ACHN (cell line): ENCODE measurements at regions not wholly inside any gene's neighbourhood (a gene's known extent, or its start where the extent isn't known, plus 50 kb on each side); places are given as distances from the start of the nearest gene placed in this dataset.
"Not testable (repeated sequence)": the region's sequence is repeated elsewhere in the genome, so short reads cannot be mapped to it uniquely, and the experiment has no call there.

ENCODE experiments used
- DNase-seq: peaks from one replicate; pipeline ENCODE4 v3.0.0-alpha.2; 2015
- in situ Hi-C: cut with HindIII; loops from 2 replicates; pipeline ENCODE4 v1.10.0; 2017; ENCODE audit warnings: low sequenced_read_pairs, low pct_ligation_motif_present, low pct_unique_long_range_greater_than_20kb

GRCh38 chr1:46878173-46878782, 63.0 kb downstream of the CYP4A11 start:
- in situ Hi-C loops = not testable (repeated sequence)
- DNase-seq = peak; percentile 26

DNA sequence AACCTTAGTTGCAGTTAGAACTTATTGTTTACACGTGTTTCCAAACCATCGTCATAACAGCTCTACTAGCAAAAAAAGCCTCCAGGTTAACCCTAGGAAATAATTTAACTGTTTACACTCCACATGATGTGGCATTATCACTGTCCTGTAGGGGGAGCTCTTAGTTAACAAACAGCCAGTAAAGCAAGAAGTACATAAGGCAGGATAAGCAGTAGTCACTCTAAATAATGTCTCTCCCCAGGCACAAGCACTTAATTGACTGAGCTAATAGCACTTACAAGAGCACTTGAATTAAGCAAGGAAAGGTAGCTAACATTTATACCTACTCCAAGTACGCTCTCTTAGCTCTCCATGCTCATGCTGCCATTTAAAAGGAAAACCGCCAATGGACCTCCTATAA, 65.2 kb downstream of the CYP4A11 start:
- in situ Hi-C loops = not testable (repeated sequence)

More for the DNA sequence above, 65.2 kb downstream of the CYP4A11 start:
- not testable (repeated sequence) for DNase-seq
